ENCODE measurements at regions not wholly inside any gene's neighbourhood (a gene's known extent, or its start where the extent isn't known, plus 50 kb on each side); places are given as distances from the start of the nearest gene placed in this dataset.

GRCh38 chr3:139732729-139733128 is 55.0 kb upstream of the NMNAT3 start:
- no peak overlapping the region for H3K27ac ChIP-seq
- TF ChIP-seq POLR2A (IDR thresholded peaks at IDR 0.05) = no peak
- no peak for TF ChIP-seq CTCF (IDR thresholded peaks at IDR 0.05)
- H3K27me3 ChIP-seq = no peaks in the 10 kb centered on the region
- H3K36me3 ChIP-seq (replicated peaks in 1 of 2) = no peaks in the 10 kb centered on the region
- H3K9me3 ChIP-seq (replicated peaks in 1 of 3) = no peaks in the 10 kb centered on the region
- DNase-seq = no peak
- intact Hi-C loops (cut with DNase I) = no loop called here
- WGBS, 4 donors = 73 to 93% (median 76%) methylated on average over 1 of the region's 1 CpG
- H3K4me3 ChIP-seq = no peak overlapping the region
- H3K4me1 ChIP-seq (replicated peaks in 1 of 2) = no peaks in the 10 kb centered on the region

- Histone ChIP-seq H3K36me3 (replicated peaks in 1 of 2) (no peaks in the 10 kb centered on the region), H3K27me3 (no peaks in the 10 kb centered on the region)
- intact Hi-C loops (cut with DNase I) = no loop called here
These were observed 51.5 kb upstream of the NMNAT3 start for GRCh38 chr3:139729300-139729699.

GRCh38 chr3:139728414-139728813 is 50.6 kb upstream of the NMNAT3 start:
- Histone ChIP-seq H3K27me3 (no peaks in the 10 kb centered on the region), H3K4me3 (no peak overlapping the region), H3K36me3 (replicated peaks in 1 of 2) (no peaks in the 10 kb centered on the region), H3K4me1 (replicated peaks in 1 of 2) (no peaks in the 10 kb centered on the region), H3K27ac (no peak overlapping the region), H3K9me3 (replicated peaks in 1 of 3) (no peaks in the 10 kb centered on the region)
- no peak for DNase-seq
- TF ChIP-seq CTCF (IDR thresholded peaks at IDR 0.05) (no peak), POLR2A (IDR thresholded peaks at IDR 0.05) (no peak)
- intact Hi-C loops (cut with DNase I) = no loop called here
- 88 to 93% (median 89%) methylated on average over 5 of the region's 5 CpGs for WGBS, 4 donors

More at GRCh38 chr3:139729300-139729699, 51.5 kb upstream of the NMNAT3 start:
- no peaks in the 10 kb centered on the region for H3K9me3 ChIP-seq (replicated peaks in 1 of 3)
- no peak for DNase-seq
- H3K4me1 ChIP-seq (replicated peaks in 1 of 2) = no peaks in the 10 kb centered on the region
- H3K27ac ChIP-seq = no peak overlapping the region
- TF ChIP-seq CTCF (IDR thresholded peaks at IDR 0.05) (no peak), POLR2A (IDR thresholded peaks at IDR 0.05) (no peak)
- WGBS, 4 donors = 66 to 88% (median 76%) methylated on average over 2 of the region's 2 CpGs
- no peak overlapping the region for H3K4me3 ChIP-seq

Data from adrenal gland (tissue), 9 donors.